ENCODE measurements at regions not wholly inside any gene's neighbourhood (a gene's known extent, or its start where the extent isn't known, plus 50 kb on each side); places are given as distances from the start of the nearest gene placed in this dataset.
"Not testable (repeated sequence)": the region's sequence is repeated elsewhere in the genome, so short reads cannot be mapped to it uniquely, and the experiment has no call there.

- CTCF ChIA-PET: no interaction called here
These were observed 113.0 kb upstream of the PBX1 start for GRCh38 chr1:164446020-164446419.

GRCh38 chr1:164452549-164452948 is 106.4 kb upstream of the PBX1 start:
- ChIA-PET POLR2A (no interaction called here), CTCF (interaction anchor here (0.6 to 1.1 kb wide), 3 partner anchors 183 to 334 kb away, joined by 3 read pairs; no protein-coding TSS in a partner anchor)
- TF ChIP-seq SUZ12 (IDR thresholded peaks at IDR 0.05) (no peak), PKNOX1 (IDR thresholded peaks at IDR 0.05) (peak; percentile 45; the same call in 1 of the 2 replicates)
- DNase-seq (ENCODE audit: extremely low spot score): peak; percentile 55

More at GRCh38 chr1:164446020-164446419, 113.0 kb upstream of the PBX1 start:
- no peak for DNase-seq (ENCODE audit: extremely low spot score)
- TF ChIP-seq FOXA1 (IDR thresholded peaks at IDR 0.05) (no peak), BHLHE40 (IDR thresholded peaks at IDR 0.05; ENCODE audit: borderline replicate concordance) (no peak), FOXK2 (IDR thresholded peaks at IDR 0.05) (no peak), TARDBP (IDR thresholded peaks at IDR 0.05) (no peak), ELF4 (IDR thresholded peaks at IDR 0.05) (no peak), SP1 (IDR thresholded peaks at IDR 0.05) (no peak), FOXM1 (IDR thresholded peaks at IDR 0.05; ENCODE audit: borderline replicate concordance) (no peak)
- POLR2A ChIA-PET: no interaction called here

GRCh38 chr1:164456272-164456671 is 102.7 kb upstream of the PBX1 start:
- no peak for DNase-seq (ENCODE audit: extremely low spot score)
- ChIA-PET CTCF (no interaction called here), POLR2A (no interaction called here)
- TF ChIP-seq SUZ12 (IDR thresholded peaks at IDR 0.05) (no peak), ARNT (IDR thresholded peaks at IDR 0.05) (no peak), CTBP1 (IDR thresholded peaks at IDR 0.05; ENCODE audit: borderline replicate concordance) (no peak), PKNOX1 (IDR thresholded peaks at IDR 0.05) (peak; percentile 73)

GRCh38 chr1:164459176-164459575 is 99.8 kb upstream of the PBX1 start:
- POLR2A ChIA-PET; DNase-seq (ENCODE audit: extremely low spot score); CTCF ChIA-PET: not testable (repeated sequence)

GRCh38 chr1:164466001-164466421 is 93.0 kb upstream of the PBX1 start:
- ChIA-PET POLR2A (no interaction called here), CTCF (no interaction called here)
- peak; percentile 71 for TF ChIP-seq CTBP1 (IDR thresholded peaks at IDR 0.05; ENCODE audit: borderline replicate concordance)
- no peak for TF ChIP-seq L3MBTL2 (conservative IDR thresholded peaks at IDR 0.05)
- TF ChIP-seq LEF1 (IDR thresholded peaks at IDR 0.05; ENCODE audit: borderline replicate concordance): no peak
- TF ChIP-seq TARDBP (IDR thresholded peaks at IDR 0.05): no peak
- TF ChIP-seq PKNOX1 (IDR thresholded peaks at IDR 0.05): peak; percentile 50; the same call in 1 of the 2 replicates
- TF ChIP-seq FOXK2 (IDR thresholded peaks at IDR 0.05): no peak
- no peak for TF ChIP-seq BHLHE40 (IDR thresholded peaks at IDR 0.05; ENCODE audit: borderline replicate concordance)
- TF ChIP-seq FOXM1 (IDR thresholded peaks at IDR 0.05; ENCODE audit: borderline replicate concordance): no peak
- no peak for TF ChIP-seq ZNF384 (IDR thresholded peaks at IDR 0.05)
- no peak for TF ChIP-seq NFRKB (IDR thresholded peaks at IDR 0.05)
- TF ChIP-seq HDGF (IDR thresholded peaks at IDR 0.05; ENCODE audit: borderline replicate concordance): no peak
- TF ChIP-seq FOXA1 (IDR thresholded peaks at IDR 0.05): no peak
- no peak for TF ChIP-seq SUZ12 (IDR thresholded peaks at IDR 0.05)
- TF ChIP-seq SP1 (IDR thresholded peaks at IDR 0.05): no peak
- DNase-seq (ENCODE audit: extremely low spot score): peak; percentile 36

- DNase-seq (ENCODE audit: extremely low spot score): no peak
- ChIA-PET POLR2A (no interaction called here), CTCF (no interaction called here)
- TF ChIP-seq BHLHE40 (IDR thresholded peaks at IDR 0.05; ENCODE audit: borderline replicate concordance): no peak
- no peak for TF ChIP-seq SP1 (IDR thresholded peaks at IDR 0.05)
- peak; percentile 13; the same call in 1 of the 2 replicates for TF ChIP-seq L3MBTL2 (conservative IDR thresholded peaks at IDR 0.05)
- TF ChIP-seq PKNOX1 (IDR thresholded peaks at IDR 0.05): peak; percentile 71
- TF ChIP-seq NFRKB (IDR thresholded peaks at IDR 0.05): no peak
These were observed 92.6 kb upstream of the PBX1 start for GRCh38 chr1:164466429-164466828.

- TF ChIP-seq TARDBP (IDR thresholded peaks at IDR 0.05) (no peak), SUZ12 (IDR thresholded peaks at IDR 0.05) (no peak), PKNOX1 (IDR thresholded peaks at IDR 0.05) (no peak), ELF4 (IDR thresholded peaks at IDR 0.05) (no peak), BHLHE40 (IDR thresholded peaks at IDR 0.05; ENCODE audit: borderline replicate concordance) (no peak), L3MBTL2 (conservative IDR thresholded peaks at IDR 0.05) (no peak), FOXK2 (IDR thresholded peaks at IDR 0.05) (no peak), FOXM1 (IDR thresholded peaks at IDR 0.05; ENCODE audit: borderline replicate concordance) (no peak), NFRKB (IDR thresholded peaks at IDR 0.05) (no peak), ZNF384 (IDR thresholded peaks at IDR 0.05) (no peak), SP1 (IDR thresholded peaks at IDR 0.05) (no peak)
- DNase-seq (ENCODE audit: extremely low spot score): no peak
- POLR2A ChIA-PET: no interaction called here
- CTCF ChIA-PET: no interaction called here
These were observed 88.0 kb upstream of the PBX1 start for GRCh38 chr1:164470996-164471395.
